Vagina (tissue), 2 donors: ENCODE measurements at regions not wholly inside any gene's neighbourhood (a gene's known extent, or its start where the extent isn't known, plus 50 kb on each side); places are given as distances from the start of the nearest gene placed in this dataset.
"Not testable (repeated sequence)": the region's sequence is repeated elsewhere in the genome, so short reads cannot be mapped to it uniquely, and the experiment has no call there.

ENCODE experiments used
- DNase-seq, 2 donors: peaks; one replicate each; pipeline ENCODE4 v3.0.0-alpha.2; 2017; ENCODE audit errors: extremely low spot score in 2 of 2
- H3K27ac ChIP-seq: fragments of 200-600 bp; sonication (generic); one replicate; pipeline ENCODE4 v1.5.1; 2019
- H3K27me3 ChIP-seq: fragments of 200-600 bp; sonication (generic); one replicate; pipeline ENCODE4 v1.5.1; 2019
- H3K36me3 ChIP-seq, 2 donors: fragments of 200-600 bp; sonication (generic); one replicate each; pipeline ENCODE4 v1.5.1; 2017 to 2019
- H3K4me1 ChIP-seq: fragments of 200-600 bp; sonication (generic); one replicate; pipeline ENCODE4 v1.5.1; 2019
- H3K4me3 ChIP-seq, 2 donors: fragments of 200-600 bp; sonication (generic); 1 replicate in 1 of 2; 2 replicates in 1 of 2; pipeline ENCODE4 v1.5.1; 2016 to 2019
- H3K9me3 ChIP-seq: fragments of 200-600 bp; sonication (generic); one replicate; pipeline ENCODE4 v1.5.1; 2019
- POLR2A ChIP-seq, 2 donors: fragments of 450-650 bp; IDR thresholded peaks; one replicate each; pipeline ENCODE4 v1.6.1; 2017; ENCODE audit warnings: antibody characterized with exemption in 2 of 2, mild to moderate bottlenecking in 2 of 2, moderate library complexity in 2 of 2
- POLR2AphosphoS5 ChIP-seq, 2 donors: sonication (generic); formaldehyde crosslinking; IDR thresholded peaks; one replicate each; pipeline ENCODE4 v1.9.0; 2017; ENCODE audit warnings: antibody characterized with exemption in 2 of 2, mild to moderate bottlenecking in 2 of 2, low read depth in 1 of 2; ENCODE audit not compliant: insufficient read depth in 1 of 2
- intact Hi-C: fragments of 100-400 bp; cut with DNase I; formaldehyde crosslinking; loops from one replicate; pipeline ENCODE4 v1.15.1; 2023
- TF ChIP-seq, protein P1 (sequence below), 3 experiments: fragments of 450-650 bp in 2 of 3; fragments of 200-600 bp in 1 of 3; sonication (generic) in 1 of 3; IDR thresholded peaks; one replicate each; pipeline ENCODE4 v1.5.1; 2017 to 2019; ENCODE audit warnings: antibody characterized with exemption in 3 of 3, mild to moderate bottlenecking in 2 of 3, moderate library complexity in 2 of 3

DNA sequence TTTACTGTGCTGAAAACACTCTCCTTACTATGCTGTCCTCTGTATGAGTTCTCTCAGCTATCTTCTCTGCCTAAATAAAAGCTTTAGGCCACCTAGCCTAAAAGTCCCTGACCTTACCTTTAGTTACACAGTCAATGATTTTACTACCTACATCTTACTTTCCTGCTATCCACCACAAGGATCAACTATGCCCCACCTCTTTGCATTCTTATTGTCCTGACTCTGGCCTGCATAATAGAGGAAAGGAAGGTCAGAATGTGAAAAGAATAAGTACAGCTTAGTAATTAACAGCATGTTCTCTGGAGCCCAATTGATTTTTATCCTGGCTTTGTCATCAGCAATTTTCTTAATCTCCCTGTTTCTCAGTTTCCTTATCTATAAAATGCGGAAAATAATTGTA, 1257.8 kb downstream of the RPA4 start:
- DNase-seq, result no peak
- H3K4me3 ChIP-seq, result no peak overlapping the region
- H3K27ac ChIP-seq, result no peak overlapping the region
- no peaks in the 10 kb centered on the region for H3K36me3 ChIP-seq
- intact Hi-C loops, result no loop called here
- H3K4me1 ChIP-seq, result no peaks in the 10 kb centered on the region
- H3K9me3 ChIP-seq, result no peaks in the 10 kb centered on the region
- TF ChIP-seq POLR2A (IDR thresholded peaks at IDR 0.05), result no peak
- TF ChIP-seq POLR2AphosphoS5 (IDR thresholded peaks at IDR 0.05; ENCODE audit: insufficient read depth in 1 of 2, low read depth in 1 of 2), result no peak
- H3K27me3 ChIP-seq, result no peaks in the 10 kb centered on the region

DNA sequence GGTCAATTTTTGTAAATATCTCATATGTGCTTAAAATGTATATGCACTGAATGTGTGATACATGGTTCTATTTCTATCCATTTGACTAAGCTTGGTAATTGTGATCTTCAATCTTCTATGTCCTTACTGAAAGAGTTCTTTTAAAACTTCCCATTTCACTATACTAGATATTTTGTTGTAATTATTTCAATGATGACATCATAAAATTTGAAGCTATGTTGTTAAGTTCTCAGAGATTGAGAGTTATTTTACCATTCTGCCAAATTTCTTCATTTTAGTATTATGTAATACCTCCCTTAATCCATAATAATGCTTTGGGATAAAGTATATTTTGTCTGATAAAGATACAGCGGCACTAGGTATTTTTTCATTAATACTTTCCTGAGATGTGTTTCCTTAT, 1307.3 kb downstream of the RPA4 start:
- Histone ChIP-seq H3K4me1 (no peaks in the 10 kb centered on the region), H3K27me3 (no peaks in the 10 kb centered on the region), H3K9me3 (no peaks in the 10 kb centered on the region), H3K27ac (no peak overlapping the region), H3K4me3 (no peak overlapping the region), H3K36me3 (no peaks in the 10 kb centered on the region)
- TF ChIP-seq, protein P1, sequence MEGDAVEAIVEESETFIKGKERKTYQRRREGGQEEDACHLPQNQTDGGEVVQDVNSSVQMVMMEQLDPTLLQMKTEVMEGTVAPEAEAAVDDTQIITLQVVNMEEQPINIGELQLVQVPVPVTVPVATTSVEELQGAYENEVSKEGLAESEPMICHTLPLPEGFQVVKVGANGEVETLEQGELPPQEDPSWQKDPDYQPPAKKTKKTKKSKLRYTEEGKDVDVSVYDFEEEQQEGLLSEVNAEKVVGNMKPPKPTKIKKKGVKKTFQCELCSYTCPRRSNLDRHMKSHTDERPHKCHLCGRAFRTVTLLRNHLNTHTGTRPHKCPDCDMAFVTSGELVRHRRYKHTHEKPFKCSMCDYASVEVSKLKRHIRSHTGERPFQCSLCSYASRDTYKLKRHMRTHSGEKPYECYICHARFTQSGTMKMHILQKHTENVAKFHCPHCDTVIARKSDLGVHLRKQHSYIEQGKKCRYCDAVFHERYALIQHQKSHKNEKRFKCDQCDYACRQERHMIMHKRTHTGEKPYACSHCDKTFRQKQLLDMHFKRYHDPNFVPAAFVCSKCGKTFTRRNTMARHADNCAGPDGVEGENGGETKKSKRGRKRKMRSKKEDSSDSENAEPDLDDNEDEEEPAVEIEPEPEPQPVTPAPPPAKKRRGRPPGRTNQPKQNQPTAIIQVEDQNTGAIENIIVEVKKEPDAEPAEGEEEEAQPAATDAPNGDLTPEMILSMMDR (IDR thresholded peaks at IDR 0.05), result no peak
- TF ChIP-seq POLR2AphosphoS5 (IDR thresholded peaks at IDR 0.05; ENCODE audit: insufficient read depth in 1 of 2, low read depth in 1 of 2), result no peak
- intact Hi-C loops, result no loop called here
- DNase-seq, result no peak

DNA sequence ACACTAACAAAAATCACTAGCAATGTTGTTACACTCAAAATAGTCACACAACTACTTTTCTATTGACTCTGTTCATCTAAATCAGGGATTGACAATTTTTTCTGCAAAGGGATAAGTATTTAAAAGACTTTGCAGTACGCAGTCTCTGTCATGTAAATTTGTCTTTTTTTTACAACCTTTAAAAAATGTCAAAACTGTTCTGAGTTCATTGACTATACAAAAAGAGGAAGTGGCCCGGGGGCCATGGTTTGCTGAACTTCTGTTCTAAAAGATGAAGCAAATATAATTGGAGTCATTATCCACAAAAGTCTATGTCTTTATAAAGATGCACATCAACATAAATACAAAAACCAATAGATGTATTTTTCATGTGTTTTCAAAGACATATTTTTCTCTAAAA, 1310.3 kb downstream of the RPA4 start:
- Histone ChIP-seq H3K4me1 (no peaks in the 10 kb centered on the region), H3K9me3 (no peaks in the 10 kb centered on the region), H3K27ac (no peak overlapping the region), H3K27me3 (no peaks in the 10 kb centered on the region), H3K36me3 (no peaks in the 10 kb centered on the region), H3K4me3 (no peak overlapping the region)
- TF ChIP-seq POLR2AphosphoS5 (IDR thresholded peaks at IDR 0.05; ENCODE audit: insufficient read depth in 1 of 2, low read depth in 1 of 2), result no peak
- no peak for TF ChIP-seq POLR2A (IDR thresholded peaks at IDR 0.05)
- intact Hi-C loops, result no loop called here
- no peak for DNase-seq

DNA sequence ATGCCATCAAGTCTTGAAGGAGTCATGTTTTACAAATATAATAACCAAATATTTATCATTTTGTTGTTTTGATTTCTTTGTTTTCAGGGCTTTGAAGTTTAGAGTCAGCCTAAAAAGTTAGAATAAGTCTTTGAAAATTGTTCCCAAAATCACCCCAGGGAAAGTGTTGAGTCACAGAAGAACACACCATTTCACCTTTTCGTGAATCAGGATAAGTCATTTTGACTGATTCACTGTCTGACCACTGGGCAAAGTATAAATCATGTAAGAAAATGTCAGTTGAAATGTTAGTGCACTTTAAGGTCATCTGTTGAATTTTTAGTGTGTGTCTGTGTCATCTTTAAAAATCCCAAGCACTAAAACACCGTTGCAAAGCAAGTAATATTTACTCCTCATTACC, 1320.1 kb downstream of the RPA4 start:
- H3K27me3 ChIP-seq, result no peaks in the 10 kb centered on the region
- H3K36me3 ChIP-seq, result no peaks in the 10 kb centered on the region
- DNase-seq, result no peak
- H3K4me1 ChIP-seq, result no peaks in the 10 kb centered on the region
- intact Hi-C loops, result no loop called here
- H3K4me3 ChIP-seq, result no peak overlapping the region
- no peaks in the 10 kb centered on the region for H3K9me3 ChIP-seq
- H3K27ac ChIP-seq, result no peak overlapping the region
- TF ChIP-seq POLR2AphosphoS5 (IDR thresholded peaks at IDR 0.05; ENCODE audit: insufficient read depth in 1 of 2, low read depth in 1 of 2), result no peak
- TF ChIP-seq, protein P1 (IDR thresholded peaks at IDR 0.05), result no peak
- TF ChIP-seq POLR2A (IDR thresholded peaks at IDR 0.05), result no peak

DNA sequence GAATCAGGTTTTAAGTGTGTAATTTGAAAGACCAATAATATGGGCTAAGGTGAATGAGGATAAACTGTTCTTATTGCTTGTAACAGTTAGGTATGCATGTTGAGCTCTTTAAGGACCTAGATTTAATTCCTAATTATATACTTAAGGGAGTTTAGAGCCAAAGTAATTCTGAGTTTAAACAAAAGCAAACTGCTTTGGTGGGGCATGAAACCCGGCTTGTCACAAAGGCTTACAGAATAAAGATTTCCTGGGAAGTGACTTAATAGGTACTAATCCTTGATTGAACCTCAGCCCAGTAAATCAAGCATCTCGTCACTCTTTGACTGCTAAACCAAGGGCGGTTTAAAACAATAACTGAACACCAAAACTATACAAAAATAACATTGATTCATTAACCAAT, 1324.2 kb downstream of the RPA4 start:
- intact Hi-C loops, result no loop called here
- H3K4me1 ChIP-seq, result no peaks in the 10 kb centered on the region
- no peak for DNase-seq
- no peaks in the 10 kb centered on the region for H3K27me3 ChIP-seq
- no peak overlapping the region for H3K4me3 ChIP-seq
- no peaks in the 10 kb centered on the region for H3K9me3 ChIP-seq
- TF ChIP-seq POLR2AphosphoS5 (IDR thresholded peaks at IDR 0.05; ENCODE audit: insufficient read depth in 1 of 2, low read depth in 1 of 2) (no peak), POLR2A (IDR thresholded peaks at IDR 0.05) (no peak)
- TF ChIP-seq, protein P1 (IDR thresholded peaks at IDR 0.05), result no peak
- H3K36me3 ChIP-seq, result no peaks in the 10 kb centered on the region
- no peak overlapping the region for H3K27ac ChIP-seq

DNA sequence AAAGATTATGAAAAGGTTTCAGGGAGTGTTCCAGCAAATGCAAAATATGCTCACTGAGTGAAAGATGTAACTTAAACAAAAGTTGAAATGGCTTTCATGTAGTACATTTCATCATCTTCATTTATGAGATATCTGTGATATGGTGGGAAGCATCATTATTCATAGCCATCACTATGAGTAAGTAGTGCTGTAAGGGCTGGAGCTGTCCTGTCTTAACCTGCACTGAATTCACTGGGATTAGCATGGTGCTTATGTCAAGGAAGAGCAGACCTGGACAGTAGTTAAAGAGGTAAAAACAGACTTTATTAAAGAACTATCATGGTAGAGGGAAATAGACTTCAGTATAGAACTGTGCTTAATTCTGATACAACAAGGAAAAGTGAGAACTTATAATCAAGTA, 1347.3 kb downstream of the RPA4 start:
- H3K36me3 ChIP-seq, result no peaks in the 10 kb centered on the region
- no peak overlapping the region for H3K4me3 ChIP-seq
- H3K4me1 ChIP-seq, result no peaks in the 10 kb centered on the region
- TF ChIP-seq POLR2AphosphoS5 (IDR thresholded peaks at IDR 0.05; ENCODE audit: insufficient read depth in 1 of 2, low read depth in 1 of 2) (no peak), POLR2A (IDR thresholded peaks at IDR 0.05) (no peak)
- TF ChIP-seq, protein P1 (IDR thresholded peaks at IDR 0.05), result no peak
- no peak overlapping the region for H3K27ac ChIP-seq
- no peaks in the 10 kb centered on the region for H3K9me3 ChIP-seq
- intact Hi-C loops, result no loop called here
- no peak for DNase-seq
- no peaks in the 10 kb centered on the region for H3K27me3 ChIP-seq

DNA sequence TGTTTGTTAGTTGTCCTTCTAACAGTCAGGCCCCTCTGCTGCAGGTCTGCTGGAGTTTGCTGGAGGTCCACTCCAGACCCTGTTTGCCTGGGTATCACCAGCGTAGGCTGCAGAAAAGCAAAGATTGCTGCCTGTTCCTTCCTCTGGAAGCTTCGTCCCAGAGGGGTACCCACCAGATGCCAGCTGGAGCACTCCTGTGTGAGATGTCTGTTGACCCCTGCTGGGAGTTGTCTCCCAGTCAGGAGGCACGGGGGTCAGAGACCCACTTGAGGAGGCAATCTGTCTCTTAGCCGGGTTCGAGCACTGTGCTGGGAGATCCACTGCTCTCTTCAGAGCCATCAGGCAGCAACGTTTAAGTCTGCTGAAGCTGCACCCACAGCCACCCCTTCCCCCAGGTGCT, 1356.4 kb downstream of the RPA4 start:
- H3K36me3 ChIP-seq, H3K4me3 ChIP-seq, H3K27me3 ChIP-seq, H3K27ac ChIP-seq, DNase-seq, H3K4me1 ChIP-seq, H3K9me3 ChIP-seq, intact Hi-C loops: not testable (repeated sequence)
